Stimulated activated CD4-positive, alpha-beta T cell treated with anti-CD3 and anti-CD28 coated beads, TNF-alpha, amount 100 ng/mL, for 1 hour (primary cell): ENCODE measurements at regions not wholly inside any gene's neighbourhood (a gene's known extent, or its start where the extent isn't known, plus 50 kb on each side); places are given as distances from the start of the nearest gene placed in this dataset.

Source experiments
- DNase-seq, 3 donors: peaks; one replicate each; pipeline ENCODE4 v3.0.0-alpha.2; 2020; ENCODE audit warnings: low read depth in 3 of 3, low spot score in 1 of 3

GRCh38 chr5:56358046-56358445 lies 124.9 kb upstream of the ANKRD55 start:
- DNase-seq: no peak

GRCh38 chr5:56357426-56357825 lies 124.3 kb upstream of the ANKRD55 start:
- no peak for DNase-seq

GRCh38 chr5:56356836-56357160 lies 123.7 kb upstream of the ANKRD55 start:
- no peak for DNase-seq

GRCh38 chr5:56356121-56356835 lies 123.1 kb upstream of the ANKRD55 start:
- no peak for DNase-seq

- DNase-seq: no peak
These were observed 121.7 kb upstream of the ANKRD55 start for GRCh38 chr5:56354836-56355235.

GRCh38 chr5:56352808-56353590 lies 119.9 kb upstream of the ANKRD55 start:
- no peak for DNase-seq

- no peak for DNase-seq
These were observed 117.6 kb upstream of the ANKRD55 start for GRCh38 chr5:56350597-56351170.

GRCh38 chr5:56350011-56350596 lies 117.0 kb upstream of the ANKRD55 start:
- no peak for DNase-seq

GRCh38 chr5:56349461-56349860 lies 116.3 kb upstream of the ANKRD55 start:
- DNase-seq: no peak

GRCh38 chr5:56346741-56347535 lies 113.8 kb upstream of the ANKRD55 start:
- DNase-seq: no peak

- DNase-seq: no peak
These were observed 113.0 kb upstream of the ANKRD55 start for GRCh38 chr5:56346044-56346710.

- no peak for DNase-seq
These were observed 112.2 kb upstream of the ANKRD55 start for GRCh38 chr5:56345352-56345751.

- DNase-seq: no peak
These were observed 111.5 kb upstream of the ANKRD55 start for GRCh38 chr5:56344594-56344993.

GRCh38 chr5:56343988-56344387 lies 110.9 kb upstream of the ANKRD55 start:
- no peak for DNase-seq

GRCh38 chr5:56342616-56343015 lies 109.5 kb upstream of the ANKRD55 start:
- no peak for DNase-seq

- DNase-seq: no peak
These were observed 107.3 kb upstream of the ANKRD55 start for GRCh38 chr5:56340196-56340980.

GRCh38 chr5:56339732-56340131 lies 106.6 kb upstream of the ANKRD55 start:
- DNase-seq: no peak

- no peak for DNase-seq
These were observed 104.7 kb upstream of the ANKRD55 start for GRCh38 chr5:56337715-56338319.

- DNase-seq: no peak
These were observed 102.1 kb upstream of the ANKRD55 start for GRCh38 chr5:56335212-56335611.
